ENCODE measurements at regions not wholly inside any gene's neighbourhood (a gene's known extent, or its start where the extent isn't known, plus 50 kb on each side); places are given as distances from the start of the nearest gene placed in this dataset.

- DNase-seq (no peak), ATAC-seq (ENCODE audit: low FRiP score in 2 of 2) (no peak)
- Histone ChIP-seq H3K4me1 (no peaks in the 10 kb centered on the region), H3K27ac (no peak overlapping the region), H3K27me3 (no peaks in the 10 kb centered on the region), H3K36me3 (no peaks in the 10 kb centered on the region), H3K4me3 (no peak overlapping the region), H3K9me3 (no peaks in the 10 kb centered on the region)
- TF ChIP-seq CTCF (IDR thresholded peaks at IDR 0.05): no peak
- no peak for TF ChIP-seq EP300 (IDR thresholded peaks at IDR 0.05)
- TF ChIP-seq POLR2A (IDR thresholded peaks at IDR 0.05): no peak
- no peak for TF ChIP-seq POLR2AphosphoS5 (IDR thresholded peaks at IDR 0.05)
- 87 to 91% methylated on average over 3 of the region's 3 CpGs for WGBS, 2 donors
Observed at GRCh38 chr4:10821826-10822225, 137.3 kb upstream of the CLNK start.

GRCh38 chr4:10816571-10816970 lies 132.0 kb upstream of the CLNK start:
- no peak for ATAC-seq (ENCODE audit: low FRiP score in 2 of 2)
- Histone ChIP-seq H3K9me3 (no peaks in the 10 kb centered on the region), H3K27ac (no peak overlapping the region), H3K4me1 (no peaks in the 10 kb centered on the region), H3K4me3 (no peak overlapping the region), H3K27me3 (no peaks in the 10 kb centered on the region), H3K36me3 (no peaks in the 10 kb centered on the region)
- DNase-seq: no peak
- no peak for TF ChIP-seq EP300 (IDR thresholded peaks at IDR 0.05)
- TF ChIP-seq CTCF (IDR thresholded peaks at IDR 0.05): no peak
- TF ChIP-seq POLR2A (IDR thresholded peaks at IDR 0.05): no peak
- TF ChIP-seq POLR2AphosphoS5 (IDR thresholded peaks at IDR 0.05): no peak
- 90 to 91% methylated on average over 8 of the region's 8 CpGs for WGBS, 2 donors

- Histone ChIP-seq H3K4me1 (no peaks in the 10 kb centered on the region), H3K4me3 (no peak overlapping the region), H3K9me3 (no peaks in the 10 kb centered on the region), H3K27me3 (no peaks in the 10 kb centered on the region), H3K27ac (no peak overlapping the region), H3K36me3 (no peaks in the 10 kb centered on the region)
- WGBS, 2 donors: 47 to 57% methylated on average over 4 of the region's 4 CpGs
- ATAC-seq (ENCODE audit: low FRiP score in 2 of 2): no peak
- TF ChIP-seq POLR2AphosphoS5 (IDR thresholded peaks at IDR 0.05) (no peak), EP300 (IDR thresholded peaks at IDR 0.05) (no peak), POLR2A (IDR thresholded peaks at IDR 0.05) (no peak), CTCF (IDR thresholded peaks at IDR 0.05) (no peak)
- no peak for DNase-seq
Observed at GRCh38 chr4:10811991-10812390, 127.4 kb upstream of the CLNK start.

- H3K36me3 ChIP-seq: no peaks in the 10 kb centered on the region
- no peaks in the 10 kb centered on the region for H3K4me1 ChIP-seq
- no peak for DNase-seq
- no peak overlapping the region for H3K27ac ChIP-seq
- H3K27me3 ChIP-seq: no peaks in the 10 kb centered on the region
- no peaks in the 10 kb centered on the region for H3K9me3 ChIP-seq
- 92 to 94% methylated on average over 7 of the region's 7 CpGs for WGBS, 2 donors
- H3K4me3 ChIP-seq: no peak overlapping the region
- no peak for TF ChIP-seq POLR2AphosphoS5 (IDR thresholded peaks at IDR 0.05)
- TF ChIP-seq EP300 (IDR thresholded peaks at IDR 0.05): no peak
- TF ChIP-seq POLR2A (IDR thresholded peaks at IDR 0.05): no peak
- TF ChIP-seq CTCF (IDR thresholded peaks at IDR 0.05): no peak
- no peak for ATAC-seq (ENCODE audit: low FRiP score in 2 of 2)
Observed at GRCh38 chr4:10810411-10810810, 125.8 kb upstream of the CLNK start.

- TF ChIP-seq POLR2A (IDR thresholded peaks at IDR 0.05): no peak
- TF ChIP-seq CTCF (IDR thresholded peaks at IDR 0.05): no peak
- no peak for TF ChIP-seq EP300 (IDR thresholded peaks at IDR 0.05)
- no peak for TF ChIP-seq POLR2AphosphoS5 (IDR thresholded peaks at IDR 0.05)
- Histone ChIP-seq H3K9me3 (no peaks in the 10 kb centered on the region), H3K27me3 (no peaks in the 10 kb centered on the region), H3K4me1 (no peaks in the 10 kb centered on the region), H3K27ac (no peak overlapping the region), H3K4me3 (no peak overlapping the region), H3K36me3 (no peaks in the 10 kb centered on the region)
- DNase-seq (no peak), ATAC-seq (ENCODE audit: low FRiP score in 2 of 2) (no peak)
- WGBS, 2 donors: 90 to 94% methylated on average over 3 of the region's 3 CpGs
Observed at GRCh38 chr4:10809905-10810304, 125.3 kb upstream of the CLNK start.

Measured in upper lobe of left lung (tissue), 6 donors.